K562 (cell line): ENCODE measurements at regions not wholly inside any gene's neighbourhood (a gene's known extent, or its start where the extent isn't known, plus 50 kb on each side); places are given as distances from the start of the nearest gene placed in this dataset.

Source experiments
- BHLHE40 ChIP-seq: IDR thresholded peaks from 2 replicates; pipeline ENCODE4 v1.6.1; 2011; ENCODE audit warnings: low read length, improper control_type of control experiment
- EP300 ChIP-seq: IDR thresholded peaks from 2 replicates; pipeline ENCODE4 v1.6.1; 2012; ENCODE audit warnings: low read length, improper control_type of control experiment
- ERF ChIP-seq: fragments of 450-650 bp; formaldehyde crosslinking; IDR thresholded peaks from 2 replicates; pipeline ENCODE4 v1.4.0; 2020; ENCODE audit warnings: mild to moderate bottlenecking, mixed read lengths
- JUND ChIP-seq, 2 experiments: IDR thresholded peaks; 2 replicates in 1 of 2; 3 replicates in 1 of 2; pipeline ENCODE4 v1.6.1; 2011; ENCODE audit warnings: borderline replicate concordance in 2 of 2, low read depth in 2 of 2, low read length in 2 of 2, improper control_type of control experiment in 1 of 2, missing biosample characterization in 1 of 2, missing genetic modification characterization in 1 of 2, missing genetic modification reagents in 1 of 2
- RB1 ChIP-seq: fragments of 450-650 bp; IDR thresholded peaks from 2 replicates; pipeline ENCODE4 v1.6.1; 2017; ENCODE audit warnings: low read depth, mild to moderate bottlenecking
- TOE1 ChIP-seq, 2 experiments: fragments of 450-650 bp in 1 of 2; sonication (generic) in 1 of 2; formaldehyde crosslinking in 1 of 2; IDR thresholded peaks; 2 replicates each; pipeline versions ENCODE4 v1.7.1 to v1.8.0; 2016 to 2022; ENCODE audit warnings: borderline replicate concordance in 2 of 2, mild to moderate bottlenecking in 2 of 2, antibody characterized with exemption in 1 of 2, inconsistent platforms in 1 of 2, low read depth in 1 of 2, missing genetic modification reagents in 1 of 2, moderate library complexity in 1 of 2
- YY1 ChIP-seq, 3 experiments: IDR thresholded peaks; 2 replicates each; pipeline ENCODE4 v1.6.1; 2011; ENCODE audit warnings: low read length in 2 of 3, mild to moderate bottlenecking in 2 of 3, moderate library complexity in 2 of 3, borderline replicate concordance in 1 of 3, control low read depth in 1 of 3, low read depth in 1 of 3; ENCODE audit not compliant: insufficient read depth in 3 of 3, insufficient replicate concordance in 2 of 3, control insufficient read depth in 1 of 3, insufficient read length in 1 of 3; ENCODE audit errors: extremely low read depth in 1 of 3
- ZNF766 ChIP-seq: fragments of 200-800 bp; sonication (Bioruptor generic); conservative IDR thresholded peaks from 2 replicates; pipeline ENCODE4 v1.6.1; 2016; ENCODE audit warnings: missing genetic modification characterization, missing compliant biosample characterization
- TF ChIP-seq, protein P1 (sequence below): sonication (generic); formaldehyde crosslinking; IDR thresholded peaks from 2 replicates; pipeline ENCODE4 v1.8.0; 2022; ENCODE audit warnings: mild to moderate bottlenecking, missing genetic modification reagents, borderline replicate concordance
- TF ChIP-seq, protein P2 (sequence below): sonication (generic); formaldehyde crosslinking; IDR thresholded peaks from 2 replicates; pipeline ENCODE4 v1.5.0; 2020; ENCODE audit warnings: missing genetic modification reagents
- TF ChIP-seq, protein P3 (sequence below): fragments of 450-650 bp; IDR thresholded peaks from 2 replicates; pipeline ENCODE4 v1.6.1; 2016; ENCODE audit warnings: mild to moderate bottlenecking, moderate library complexity

DNA sequence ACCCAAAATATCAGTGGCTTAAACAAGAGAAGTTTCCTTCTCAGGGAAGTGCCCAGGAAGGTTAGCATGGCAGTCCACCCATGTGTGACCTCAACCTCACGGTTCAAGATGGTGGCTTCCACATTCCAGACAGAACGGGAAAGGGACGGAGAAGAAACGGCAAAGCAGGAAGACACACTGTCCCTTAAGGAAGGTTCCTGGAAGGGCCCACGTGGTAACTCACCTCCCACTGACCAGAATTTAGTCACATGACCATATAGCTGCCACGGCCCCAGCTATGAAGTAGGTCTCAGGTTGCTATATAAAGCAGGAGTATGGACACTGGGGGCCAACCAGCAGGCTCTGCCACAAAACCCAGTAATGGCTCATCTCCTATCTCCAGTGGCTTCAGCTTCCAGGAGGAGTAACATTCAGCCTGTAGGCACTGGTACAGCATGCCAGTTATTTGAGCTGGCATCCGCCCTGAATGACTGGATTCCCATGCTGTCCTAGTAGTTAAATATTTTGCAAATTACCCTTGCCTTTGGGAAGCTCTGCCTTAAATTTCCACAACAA, 278.5 kb upstream of the KLF14 start (continued):
- TF ChIP-seq, protein P1, sequence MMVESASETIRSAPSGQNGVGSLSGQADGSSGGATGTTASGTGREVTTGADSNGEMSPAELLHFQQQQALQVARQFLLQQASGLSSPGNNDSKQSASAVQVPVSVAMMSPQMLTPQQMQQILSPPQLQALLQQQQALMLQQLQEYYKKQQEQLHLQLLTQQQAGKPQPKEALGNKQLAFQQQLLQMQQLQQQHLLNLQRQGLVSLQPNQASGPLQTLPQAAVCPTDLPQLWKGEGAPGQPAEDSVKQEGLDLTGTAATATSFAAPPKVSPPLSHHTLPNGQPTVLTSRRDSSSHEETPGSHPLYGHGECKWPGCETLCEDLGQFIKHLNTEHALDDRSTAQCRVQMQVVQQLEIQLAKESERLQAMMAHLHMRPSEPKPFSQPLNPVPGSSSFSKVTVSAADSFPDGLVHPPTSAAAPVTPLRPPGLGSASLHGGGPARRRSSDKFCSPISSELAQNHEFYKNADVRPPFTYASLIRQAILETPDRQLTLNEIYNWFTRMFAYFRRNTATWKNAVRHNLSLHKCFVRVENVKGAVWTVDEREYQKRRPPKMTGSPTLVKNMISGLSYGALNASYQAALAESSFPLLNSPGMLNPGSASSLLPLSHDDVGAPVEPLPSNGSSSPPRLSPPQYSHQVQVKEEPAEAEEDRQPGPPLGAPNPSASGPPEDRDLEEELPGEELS: no peak
- TF ChIP-seq BHLHE40 (0 out of 2 replicates have a peak, but pooled peaks have one; percentile 5), YY1 (IDR thresholded peaks at IDR 0.05; ENCODE audit: borderline replicate concordance in 1 of 3, control insufficient read depth in 1 of 3, extremely low read depth in 1 of 3, insufficient read depth in 3 of 3, insufficient read length in 1 of 3, insufficient replicate concordance in 2 of 3, low read depth in 1 of 3, low read length in 2 of 3) (peak in 1 of 3 experiments; percentile 43), JUND (IDR thresholded peaks at IDR 0.05; ENCODE audit: borderline replicate concordance, low read depth, low read length) (no peak), JUND (tag; IDR thresholded peaks at IDR 0.05; ENCODE audit: borderline replicate concordance, low read depth, low read length) (no peak), ERF (CRISPR knock-in tag) (no peak; the same call in 1 of the 2 replicates), EP300 (no peak), RB1 (no peak), TOE1 (IDR thresholded peaks at IDR 0.05; ENCODE audit: borderline replicate concordance) (peak; percentile 82), TOE1 (CRISPR knock-in tag; IDR thresholded peaks at IDR 0.05; ENCODE audit: borderline replicate concordance, low read depth) (no peak), ZNF766 (CRISPR knock-in tag) (0 out of 2 replicates have a peak, but pooled peaks have one; percentile 41)
- TF ChIP-seq, protein P2, sequence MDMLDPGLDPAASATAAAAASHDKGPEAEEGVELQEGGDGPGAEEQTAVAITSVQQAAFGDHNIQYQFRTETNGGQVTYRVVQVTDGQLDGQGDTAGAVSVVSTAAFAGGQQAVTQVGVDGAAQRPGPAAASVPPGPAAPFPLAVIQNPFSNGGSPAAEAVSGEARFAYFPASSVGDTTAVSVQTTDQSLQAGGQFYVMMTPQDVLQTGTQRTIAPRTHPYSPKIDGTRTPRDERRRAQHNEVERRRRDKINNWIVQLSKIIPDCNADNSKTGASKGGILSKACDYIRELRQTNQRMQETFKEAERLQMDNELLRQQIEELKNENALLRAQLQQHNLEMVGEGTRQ: peak; percentile 63
- TF ChIP-seq, protein P3, sequence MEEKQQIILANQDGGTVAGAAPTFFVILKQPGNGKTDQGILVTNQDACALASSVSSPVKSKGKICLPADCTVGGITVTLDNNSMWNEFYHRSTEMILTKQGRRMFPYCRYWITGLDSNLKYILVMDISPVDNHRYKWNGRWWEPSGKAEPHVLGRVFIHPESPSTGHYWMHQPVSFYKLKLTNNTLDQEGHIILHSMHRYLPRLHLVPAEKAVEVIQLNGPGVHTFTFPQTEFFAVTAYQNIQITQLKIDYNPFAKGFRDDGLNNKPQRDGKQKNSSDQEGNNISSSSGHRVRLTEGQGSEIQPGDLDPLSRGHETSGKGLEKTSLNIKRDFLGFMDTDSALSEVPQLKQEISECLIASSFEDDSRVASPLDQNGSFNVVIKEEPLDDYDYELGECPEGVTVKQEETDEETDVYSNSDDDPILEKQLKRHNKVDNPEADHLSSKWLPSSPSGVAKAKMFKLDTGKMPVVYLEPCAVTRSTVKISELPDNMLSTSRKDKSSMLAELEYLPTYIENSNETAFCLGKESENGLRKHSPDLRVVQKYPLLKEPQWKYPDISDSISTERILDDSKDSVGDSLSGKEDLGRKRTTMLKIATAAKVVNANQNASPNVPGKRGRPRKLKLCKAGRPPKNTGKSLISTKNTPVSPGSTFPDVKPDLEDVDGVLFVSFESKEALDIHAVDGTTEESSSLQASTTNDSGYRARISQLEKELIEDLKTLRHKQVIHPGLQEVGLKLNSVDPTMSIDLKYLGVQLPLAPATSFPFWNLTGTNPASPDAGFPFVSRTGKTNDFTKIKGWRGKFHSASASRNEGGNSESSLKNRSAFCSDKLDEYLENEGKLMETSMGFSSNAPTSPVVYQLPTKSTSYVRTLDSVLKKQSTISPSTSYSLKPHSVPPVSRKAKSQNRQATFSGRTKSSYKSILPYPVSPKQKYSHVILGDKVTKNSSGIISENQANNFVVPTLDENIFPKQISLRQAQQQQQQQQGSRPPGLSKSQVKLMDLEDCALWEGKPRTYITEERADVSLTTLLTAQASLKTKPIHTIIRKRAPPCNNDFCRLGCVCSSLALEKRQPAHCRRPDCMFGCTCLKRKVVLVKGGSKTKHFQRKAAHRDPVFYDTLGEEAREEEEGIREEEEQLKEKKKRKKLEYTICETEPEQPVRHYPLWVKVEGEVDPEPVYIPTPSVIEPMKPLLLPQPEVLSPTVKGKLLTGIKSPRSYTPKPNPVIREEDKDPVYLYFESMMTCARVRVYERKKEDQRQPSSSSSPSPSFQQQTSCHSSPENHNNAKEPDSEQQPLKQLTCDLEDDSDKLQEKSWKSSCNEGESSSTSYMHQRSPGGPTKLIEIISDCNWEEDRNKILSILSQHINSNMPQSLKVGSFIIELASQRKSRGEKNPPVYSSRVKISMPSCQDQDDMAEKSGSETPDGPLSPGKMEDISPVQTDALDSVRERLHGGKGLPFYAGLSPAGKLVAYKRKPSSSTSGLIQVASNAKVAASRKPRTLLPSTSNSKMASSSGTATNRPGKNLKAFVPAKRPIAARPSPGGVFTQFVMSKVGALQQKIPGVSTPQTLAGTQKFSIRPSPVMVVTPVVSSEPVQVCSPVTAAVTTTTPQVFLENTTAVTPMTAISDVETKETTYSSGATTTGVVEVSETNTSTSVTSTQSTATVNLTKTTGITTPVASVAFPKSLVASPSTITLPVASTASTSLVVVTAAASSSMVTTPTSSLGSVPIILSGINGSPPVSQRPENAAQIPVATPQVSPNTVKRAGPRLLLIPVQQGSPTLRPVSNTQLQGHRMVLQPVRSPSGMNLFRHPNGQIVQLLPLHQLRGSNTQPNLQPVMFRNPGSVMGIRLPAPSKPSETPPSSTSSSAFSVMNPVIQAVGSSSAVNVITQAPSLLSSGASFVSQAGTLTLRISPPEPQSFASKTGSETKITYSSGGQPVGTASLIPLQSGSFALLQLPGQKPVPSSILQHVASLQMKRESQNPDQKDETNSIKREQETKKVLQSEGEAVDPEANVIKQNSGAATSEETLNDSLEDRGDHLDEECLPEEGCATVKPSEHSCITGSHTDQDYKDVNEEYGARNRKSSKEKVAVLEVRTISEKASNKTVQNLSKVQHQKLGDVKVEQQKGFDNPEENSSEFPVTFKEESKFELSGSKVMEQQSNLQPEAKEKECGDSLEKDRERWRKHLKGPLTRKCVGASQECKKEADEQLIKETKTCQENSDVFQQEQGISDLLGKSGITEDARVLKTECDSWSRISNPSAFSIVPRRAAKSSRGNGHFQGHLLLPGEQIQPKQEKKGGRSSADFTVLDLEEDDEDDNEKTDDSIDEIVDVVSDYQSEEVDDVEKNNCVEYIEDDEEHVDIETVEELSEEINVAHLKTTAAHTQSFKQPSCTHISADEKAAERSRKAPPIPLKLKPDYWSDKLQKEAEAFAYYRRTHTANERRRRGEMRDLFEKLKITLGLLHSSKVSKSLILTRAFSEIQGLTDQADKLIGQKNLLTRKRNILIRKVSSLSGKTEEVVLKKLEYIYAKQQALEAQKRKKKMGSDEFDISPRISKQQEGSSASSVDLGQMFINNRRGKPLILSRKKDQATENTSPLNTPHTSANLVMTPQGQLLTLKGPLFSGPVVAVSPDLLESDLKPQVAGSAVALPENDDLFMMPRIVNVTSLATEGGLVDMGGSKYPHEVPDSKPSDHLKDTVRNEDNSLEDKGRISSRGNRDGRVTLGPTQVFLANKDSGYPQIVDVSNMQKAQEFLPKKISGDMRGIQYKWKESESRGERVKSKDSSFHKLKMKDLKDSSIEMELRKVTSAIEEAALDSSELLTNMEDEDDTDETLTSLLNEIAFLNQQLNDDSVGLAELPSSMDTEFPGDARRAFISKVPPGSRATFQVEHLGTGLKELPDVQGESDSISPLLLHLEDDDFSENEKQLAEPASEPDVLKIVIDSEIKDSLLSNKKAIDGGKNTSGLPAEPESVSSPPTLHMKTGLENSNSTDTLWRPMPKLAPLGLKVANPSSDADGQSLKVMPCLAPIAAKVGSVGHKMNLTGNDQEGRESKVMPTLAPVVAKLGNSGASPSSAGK: peak; percentile 42; the same call in 1 of the 2 replicates
